ENCODE measurements at regions not wholly inside any gene's neighbourhood (a gene's known extent, or its start where the extent isn't known, plus 50 kb on each side); places are given as distances from the start of the nearest gene placed in this dataset.

- TF ChIP-seq EED (CRISPR knock-in tag; IDR thresholded peaks at IDR 0.05): no peak
- TF ChIP-seq ZNF788 (CRISPR knock-in tag; IDR thresholded peaks at IDR 0.05; ENCODE audit: borderline replicate concordance): no peak
- TF ChIP-seq CHD4 (IDR thresholded peaks at IDR 0.05; ENCODE audit: borderline replicate concordance, low read length): no peak
- no peak for TF ChIP-seq ZFYVE20 (CRISPR knock-in tag; IDR thresholded peaks at IDR 0.05; ENCODE audit: borderline replicate concordance, low read depth)
- TF ChIP-seq BRF2 (CRISPR knock-in tag; IDR thresholded peaks at IDR 0.05): no peak
Measured at GRCh38 chr5:1701216-1701864, 98.3 kb downstream of the MRPL36 start (continued).

- H3K9me3 ChIP-seq (ENCODE audit: low read length): no peaks in the 10 kb centered on the region
- no peak overlapping the region for H3K9ac ChIP-seq (ENCODE audit: insufficient read depth, low read depth, low read length)
- BruUV-seq (replicated peaks): no TSS peak
- no peak overlapping the region for H3K4me2 ChIP-seq (ENCODE audit: low read depth, low read length)
- H4K20me1 ChIP-seq (ENCODE audit: insufficient read depth, low read length): no peaks in the 10 kb centered on the region
- ATAC-seq (no peak), FAIRE-seq (no peak), DNase-seq (ENCODE audit: low spot score) (no peak)
- no peak overlapping the region for H3K4me3 ChIP-seq (replicated peaks in 1 of 3; ENCODE audit: insufficient read depth in 1 of 3, low read depth in 2 of 3, low read length in 3 of 3)
- no peaks in the 10 kb centered on the region for H3K4me1 ChIP-seq (ENCODE audit: insufficient read depth, low read length)
- no peaks in the 10 kb centered on the region for H3K36me3 ChIP-seq (replicated peaks in 1 of 2; ENCODE audit: control insufficient read depth in 1 of 2, insufficient read depth in 2 of 2, low read length in 2 of 2)
- intact Hi-C loops (cut with micrococcal nuclease; ENCODE audit: unreplicated experiment) (no loop called here), in situ Hi-C loops (cut with HindIII; ENCODE audit: extremely low pct_ligation_motif_present, low pct_unique_long_range_greater_than_20kb) (no loop called here)
- no peak for TF ChIP-seq ZNF235 (CRISPR knock-in tag; IDR thresholded peaks at IDR 0.05; ENCODE audit: borderline replicate concordance)
- TF ChIP-seq KDM6A (CRISPR knock-in tag; IDR thresholded peaks at IDR 0.05; ENCODE audit: low read depth): no peak
- TF ChIP-seq SP1 (IDR thresholded peaks at IDR 0.05): no peak
- TF ChIP-seq SP1 (CRISPR knock-in tag; IDR thresholded peaks at IDR 0.05): no peak
- no peak for TF ChIP-seq ZNF558 (CRISPR knock-in tag; IDR thresholded peaks at IDR 0.05; ENCODE audit: borderline replicate concordance)
- no peak for TF ChIP-seq ZNF550 (CRISPR knock-in tag; IDR thresholded peaks at IDR 0.05; ENCODE audit: borderline replicate concordance)
- no peak for TF ChIP-seq ZNF326 (CRISPR knock-in tag; IDR thresholded peaks at IDR 0.05; ENCODE audit: borderline replicate concordance)
- TF ChIP-seq FOXK2 (IDR thresholded peaks at IDR 0.05): no peak
- no peaks in the 10 kb centered on the region for H3K79me2 ChIP-seq (ENCODE audit: insufficient read depth, low read length)
- H3K27ac ChIP-seq (ENCODE audit: extremely low read length, insufficient read depth, low read length): no peak overlapping the region
- CTCF ChIA-PET (ENCODE audit: low intra/inter-chr PET ratio, low total read pairs): no interaction called here
- no peak overlapping the region for H2AFZ ChIP-seq (ENCODE audit: low read length)
- WGBS (ENCODE audit: low lambda C conversion rate): 0% methylated on average over 2 of the region's 6 CpGs
- peaks cover 7 to 59% of the 10 kb centered on the region in 2 experiments for H3K27me3 ChIP-seq (ENCODE audit: control insufficient read depth in 1 of 2, insufficient read depth in 2 of 2, low read length in 2 of 2)
- POLR2A ChIA-PET: no interaction called here
Measured at GRCh38 chr5:1699394-1699793, 100.2 kb downstream of the MRPL36 start.

All from HepG2 (cell line).